COR-L47 (cell line): ENCODE measurements at regions not wholly inside any gene's neighbourhood (a gene's known extent, or its start where the extent isn't known, plus 50 kb on each side); places are given as distances from the start of the nearest gene placed in this dataset.

Source experiments
- DNase-seq: peaks from one replicate; lab custom pipeline; 2025; lab: John Stamatoyannopoulos, UW

- peak; percentile 17 for DNase-seq
Observed at GRCh38 chr3:86175593-86176444, 815.1 kb downstream of the VGLL3 start.

GRCh38 chr3:86175051-86175536 lies 815.9 kb downstream of the VGLL3 start:
- DNase-seq = no peak

GRCh38 chr3:86173401-86173800 lies 817.5 kb downstream of the VGLL3 start:
- no peak for DNase-seq

GRCh38 chr3:86168512-86168911 lies 822.4 kb downstream of the VGLL3 start:
- no peak for DNase-seq

- DNase-seq = no peak
Observed at GRCh38 chr3:86162521-86162920, 828.4 kb downstream of the VGLL3 start.

GRCh38 chr3:86161493-86161892 lies 829.5 kb downstream of the VGLL3 start:
- no peak for DNase-seq

GRCh38 chr3:86152620-86153019 lies 838.3 kb downstream of the VGLL3 start:
- no peak for DNase-seq

- DNase-seq = no peak
Observed at GRCh38 chr3:86149054-86149453, 841.9 kb downstream of the VGLL3 start.

- no peak for DNase-seq
Observed at GRCh38 chr3:86147119-86147518, 843.8 kb downstream of the VGLL3 start.

- DNase-seq = no peak
Observed at GRCh38 chr3:86126552-86126951, 864.4 kb downstream of the VGLL3 start.
